ENCODE measurements at regions not wholly inside any gene's neighbourhood (a gene's known extent, or its start where the extent isn't known, plus 50 kb on each side); places are given as distances from the start of the nearest gene placed in this dataset.

DNA sequence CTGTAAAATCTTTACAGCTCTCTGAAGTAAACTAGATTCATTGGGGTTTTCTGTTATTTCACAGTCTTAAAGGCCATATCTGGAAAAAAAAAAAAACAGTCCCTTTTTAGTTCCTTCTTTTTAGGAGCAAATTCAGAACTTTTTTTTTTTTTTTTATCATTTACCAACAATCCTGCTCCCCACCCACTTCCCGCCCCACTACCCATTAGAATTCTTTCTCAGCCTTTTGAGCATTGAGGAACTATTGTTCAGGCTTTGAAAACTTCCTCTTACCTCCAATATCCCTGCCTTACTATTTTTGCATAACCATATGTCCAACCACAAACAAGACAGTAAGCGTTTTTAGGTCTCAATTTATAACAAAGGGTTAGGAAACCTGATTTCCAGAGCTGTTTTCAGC lies 330.1 kb downstream of the PLPP3 start:
- TF ChIP-seq ZNF274 (IDR thresholded peaks at IDR 0.05; ENCODE audit: borderline replicate concordance, extremely low read depth, low read length) (no peak), POU5F1 (IDR thresholded peaks at IDR 0.05; ENCODE audit: low read depth, low read length) (no peak), RNF2 (IDR thresholded peaks at IDR 0.05; ENCODE audit: borderline replicate concordance, low read depth, low read length, missing control alignments, poor library complexity, severe bottlenecking) (no peak), EZH2 (IDR thresholded peaks at IDR 0.05; ENCODE audit: low read depth, low read length, severe bottlenecking) (no peak), FOSL1 (IDR thresholded peaks at IDR 0.05; ENCODE audit: insufficient read depth, low read depth, low read length) (no peak)
- TF ChIP-seq, protein P1, sequence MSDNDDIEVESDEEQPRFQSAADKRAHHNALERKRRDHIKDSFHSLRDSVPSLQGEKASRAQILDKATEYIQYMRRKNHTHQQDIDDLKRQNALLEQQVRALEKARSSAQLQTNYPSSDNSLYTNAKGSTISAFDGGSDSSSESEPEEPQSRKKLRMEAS (IDR thresholded peaks at IDR 0.05) = no peak
- Histone ChIP-seq H3K36me3 (ENCODE audit: control insufficient read depth in 2 of 4, insufficient read depth in 4 of 4, low read length in 3 of 4) (no peaks in the 10 kb centered on the region), H3K4ac (replicated peaks; ENCODE audit: insufficient read length, low read depth, low read length) (no peak overlapping the region), H3K27me3 (replicated peaks in 1 of 4; ENCODE audit: control insufficient read depth in 3 of 4, extremely low read depth in 1 of 4, insufficient read depth in 3 of 4, low read length in 3 of 4) (no peaks in the 10 kb centered on the region), H4K8ac (ENCODE audit: extremely low read depth, insufficient read depth, low read length) (no peak overlapping the region), H3K56ac (replicated peaks; ENCODE audit: insufficient read length, low read depth, low read length) (no peak overlapping the region), H3K27ac (ENCODE audit: low read depth, low read length) (no peak overlapping the region), H3K79me2 (ENCODE audit: control insufficient read depth in 1 of 2, insufficient read depth in 2 of 2, low read length in 2 of 2) (no peaks in the 10 kb centered on the region), H3K9ac (replicated peaks in 1 of 4; ENCODE audit: extremely low read depth in 1 of 4, low read depth in 3 of 4, low read length in 3 of 4) (no peak overlapping the region), H3K79me1 (ENCODE audit: low read depth, low read length) (no peaks in the 10 kb centered on the region), H4K91ac (replicated peaks; ENCODE audit: insufficient read length, low read length) (no peak overlapping the region), H2BK15ac (ENCODE audit: low read length) (no peak overlapping the region), H2BK5ac (ENCODE audit: low read depth, low read length) (no peak overlapping the region), H2AFZ (ENCODE audit: low read length) (no peak overlapping the region), H3K4me3 (ENCODE audit: extremely low read depth in 1 of 4, insufficient read depth in 2 of 4, low read depth in 3 of 4, low read length in 4 of 4) (no peak overlapping the region), H3K14ac (ENCODE audit: insufficient read length) (no peak overlapping the region), H4K5ac (ENCODE audit: insufficient read length, low read depth, low read length) (no peak overlapping the region), H3K9me3 (ENCODE audit: insufficient read depth in 2 of 2, low read depth in 1 of 2, low read length in 1 of 2) (no peaks in the 10 kb centered on the region), H3K18ac (ENCODE audit: extremely low read depth, low read length) (no peak overlapping the region), H3K4me2 (ENCODE audit: insufficient read depth in 1 of 2, low read depth in 2 of 2, low read length in 2 of 2) (no peak overlapping the region), H4K20me1 (replicated peaks in 1 of 2; ENCODE audit: control insufficient read depth in 1 of 2, insufficient read depth in 2 of 2, low read length in 2 of 2) (no peaks in the 10 kb centered on the region), H2AK5ac (ENCODE audit: low read depth, low read length) (no peak overlapping the region), H3K23ac (ENCODE audit: insufficient read length) (no peak overlapping the region), H3K23me2 (ENCODE audit: low read depth, low read length) (no peaks in the 10 kb centered on the region; the same call in 1 of the 2 replicates), H2BK12ac (ENCODE audit: low read depth, low read length) (no peak overlapping the region), H2BK120ac (replicated peaks; ENCODE audit: low read depth, low read length) (no peak overlapping the region), H2BK20ac (ENCODE audit: low read length) (no peak overlapping the region), H3K4me1 (replicated peaks in 1 of 4; ENCODE audit: control insufficient read depth in 3 of 4, insufficient read depth in 4 of 4, low read length in 3 of 4) (no peaks in the 10 kb centered on the region)
- FAIRE-seq = no peak
- CTCF ChIA-PET (ENCODE audit: partially characterized antibody) = interaction anchor here (0.6 kb wide), 1 partner anchor 149 kb away, joined by 3 read pairs; no protein-coding TSS in a partner anchor
- POLR2A ChIA-PET (ENCODE audit: partially characterized antibody) = interaction anchor here (0.6 kb wide), 1 partner anchor 26 kb away, joined by 3 read pairs; no protein-coding TSS in a partner anchor
- 73% methylated on average over 2 of the region's 2 CpGs; no CpG with 5 or more reads in 1 of the 2 experiments for WGBS, 2 experiments (ENCODE audit: extremely low coverage in 1 of 2, insufficient coverage in 1 of 2, insufficient read length in 1 of 2, insufficient replicate concordance in 2 of 2, low coverage in 1 of 2, low lambda C conversion rate in 2 of 2, missing lambda C conversion rate in 1 of 2)
- no peak for DNase-seq (ENCODE audit: low read depth in 1 of 2, low spot score in 2 of 2)
